Chondrocyte (in vitro differentiated cells): ENCODE measurements at regions not wholly inside any gene's neighbourhood (a gene's known extent, or its start where the extent isn't known, plus 50 kb on each side); places are given as distances from the start of the nearest gene placed in this dataset.

Experiments used
- DNase-seq: peaks from one replicate; pipeline ENCODE4 v3.0.0; 2021; ENCODE audit warnings: mixed read lengths, low spot score
- H3K27ac Mint-ChIP-seq: one replicate; pipeline ENCODE4 v1.8.0; 2021; ENCODE audit warnings: mild to moderate bottlenecking, moderate library complexity, mixed read lengths; ENCODE audit not compliant: unreplicated experiment
- H3K27me3 Mint-ChIP-seq: 2 replicates; pipeline ENCODE4 v1.8.0; 2021; ENCODE audit warnings: low read depth, mixed read lengths
- H3K36me3 Mint-ChIP-seq: 2 replicates; pipeline ENCODE4 v1.8.0; 2021; ENCODE audit warnings: low read depth, mixed read lengths
- H3K4me1 Mint-ChIP-seq: 2 replicates; pipeline ENCODE4 v1.8.0; 2021; ENCODE audit warnings: low read depth, mild to moderate bottlenecking, mixed read lengths
- H3K4me3 Mint-ChIP-seq: one replicate; pipeline ENCODE4 v1.8.0; 2021; ENCODE audit warnings: mild to moderate bottlenecking, moderate library complexity, mixed read lengths; ENCODE audit not compliant: unreplicated experiment
- H3K9me3 Mint-ChIP-seq: 2 replicates; pipeline ENCODE4 v1.8.0; 2021; ENCODE audit warnings: low read depth, mixed read lengths
- CTCF ChIP-seq: fragments of 200-600 bp; sonication (generic); IDR thresholded peaks from 2 replicates; pipeline ENCODE4 v1.5.0; 2021; ENCODE audit warnings: antibody characterized with exemption, mild to moderate bottlenecking, moderate library complexity

DNA sequence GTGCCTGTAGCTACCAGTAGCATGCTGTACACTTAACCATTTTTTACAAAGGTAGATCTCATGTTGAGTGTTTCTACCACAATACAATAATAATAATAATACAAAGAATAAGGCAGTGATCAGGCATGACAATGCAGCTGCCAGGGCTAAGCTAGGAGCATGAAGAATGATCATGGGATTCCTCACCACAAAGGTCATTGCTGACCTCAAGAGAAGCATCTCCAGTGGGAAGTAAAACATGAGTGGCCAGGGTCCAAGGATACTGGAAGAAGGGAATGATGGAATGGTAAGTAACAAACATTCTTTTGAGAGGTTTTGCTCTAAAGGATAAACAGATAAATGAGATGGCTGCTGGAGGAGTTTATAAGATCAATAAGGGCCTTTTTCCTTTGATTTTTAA is 591.1 kb downstream of the TNS3 start:
- TF ChIP-seq CTCF: no peak
- no peaks in the 10 kb centered on the region for H3K4me1 Mint-ChIP-seq
- H3K4me3 Mint-ChIP-seq: no peak overlapping the region
- no peak for DNase-seq
- H3K27me3 Mint-ChIP-seq: no peaks in the 10 kb centered on the region
- H3K27ac Mint-ChIP-seq: no peak overlapping the region
- H3K36me3 Mint-ChIP-seq: no peaks in the 10 kb centered on the region
- no peaks in the 10 kb centered on the region for H3K9me3 Mint-ChIP-seq

DNA sequence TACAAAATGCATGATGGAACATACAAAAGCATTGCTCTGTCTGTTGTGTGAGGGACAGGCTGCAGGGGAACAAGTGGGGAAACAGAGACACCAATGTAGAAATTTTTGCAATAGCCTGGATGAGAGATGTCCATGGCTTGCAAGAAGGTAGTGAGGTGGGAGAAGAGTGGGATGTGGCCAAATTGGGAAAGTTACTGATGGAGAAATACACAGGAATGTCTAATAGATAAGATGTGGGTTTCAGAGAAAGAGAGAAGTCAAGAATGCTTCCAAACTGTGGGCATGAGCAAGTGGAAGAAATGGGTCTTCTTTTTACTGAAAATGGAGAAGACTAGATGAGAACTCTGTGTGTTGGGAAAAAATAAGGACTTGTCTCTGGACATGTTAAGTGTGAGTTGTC is 592.7 kb downstream of the TNS3 start:
- DNase-seq: no peak
- TF ChIP-seq CTCF: no peak
- no peak overlapping the region for H3K27ac Mint-ChIP-seq
- no peak overlapping the region for H3K4me3 Mint-ChIP-seq
- H3K27me3 Mint-ChIP-seq: no peaks in the 10 kb centered on the region
- H3K9me3 Mint-ChIP-seq: no peaks in the 10 kb centered on the region
- no peaks in the 10 kb centered on the region for H3K4me1 Mint-ChIP-seq
- H3K36me3 Mint-ChIP-seq: no peaks in the 10 kb centered on the region

GRCh38 chr7:46982928-46983327 is 599.0 kb downstream of the TNS3 start:
- DNase-seq: no peak
- no peaks in the 10 kb centered on the region for H3K27me3 Mint-ChIP-seq
- TF ChIP-seq CTCF: no peak
- peaks cover 4% of the 10 kb centered on the region for H3K9me3 Mint-ChIP-seq
- no peaks in the 10 kb centered on the region for H3K36me3 Mint-ChIP-seq
- peaks cover 9% of the 10 kb centered on the region for H3K4me1 Mint-ChIP-seq
- H3K4me3 Mint-ChIP-seq: no peak overlapping the region
- H3K27ac Mint-ChIP-seq: no peak overlapping the region

DNA sequence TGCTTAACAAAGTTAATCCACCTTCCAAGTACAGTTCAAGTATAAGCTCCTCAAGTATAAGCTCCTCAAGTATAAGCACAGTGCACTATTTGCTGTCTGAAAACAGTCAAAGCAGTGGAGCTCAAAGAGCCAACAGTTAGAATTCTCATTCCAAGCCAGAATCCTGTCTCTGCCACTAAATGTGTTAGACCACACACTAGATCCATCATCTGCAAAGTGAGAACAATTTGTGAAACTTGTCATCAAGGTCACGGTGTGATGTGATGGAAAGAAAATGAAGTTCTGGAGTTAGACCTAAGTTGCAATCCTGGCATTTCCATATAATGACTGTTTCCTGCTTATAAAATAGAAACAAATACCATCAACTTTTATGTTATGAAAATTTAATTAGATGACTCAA is 602.5 kb downstream of the TNS3 start:
- Mint-ChIP-seq H3K27me3 (no peaks in the 10 kb centered on the region), H3K4me1 (peaks cover 9% of the 10 kb centered on the region), H3K4me3 (no peak overlapping the region), H3K36me3 (no peaks in the 10 kb centered on the region), H3K9me3 (peaks cover 4% of the 10 kb centered on the region), H3K27ac (no peak overlapping the region)
- DNase-seq: no peak
- TF ChIP-seq CTCF: no peak

DNA sequence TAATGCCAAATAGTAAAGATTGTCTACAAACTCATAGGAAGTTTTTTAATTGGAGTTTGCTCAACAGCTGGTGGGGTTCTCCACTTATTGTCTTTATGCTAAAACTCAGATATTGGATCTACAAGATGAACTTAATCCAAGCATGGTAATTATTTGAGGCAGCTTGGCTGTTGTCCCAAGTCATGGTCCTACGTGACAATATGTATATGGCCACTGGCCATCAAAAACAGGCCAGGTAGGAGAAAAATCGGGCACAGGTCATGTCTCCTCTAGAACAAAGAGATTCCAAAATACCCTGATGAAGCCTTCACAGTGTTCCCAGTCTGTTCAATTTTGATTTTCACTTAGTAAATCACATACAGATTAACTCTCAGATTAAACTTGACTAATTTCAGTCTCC is 606.4 kb downstream of the TNS3 start:
- H3K4me3 Mint-ChIP-seq: no peak overlapping the region
- H3K27me3 Mint-ChIP-seq: no peaks in the 10 kb centered on the region
- no peak for DNase-seq
- H3K36me3 Mint-ChIP-seq: no peaks in the 10 kb centered on the region
- peaks cover 13% of the 10 kb centered on the region for H3K4me1 Mint-ChIP-seq
- no peak overlapping the region for H3K27ac Mint-ChIP-seq
- no peak for TF ChIP-seq CTCF
- H3K9me3 Mint-ChIP-seq: no peaks in the 10 kb centered on the region
